Kasumi-1 (cell line): ENCODE measurements at regions not wholly inside any gene's neighbourhood (a gene's known extent, or its start where the extent isn't known, plus 50 kb on each side); places are given as distances from the start of the nearest gene placed in this dataset.

Experiments
- DNase-seq, 2 experiments: peaks; one replicate each; lab custom pipeline; 2025; lab: John Stamatoyannopoulos, UW

DNA sequence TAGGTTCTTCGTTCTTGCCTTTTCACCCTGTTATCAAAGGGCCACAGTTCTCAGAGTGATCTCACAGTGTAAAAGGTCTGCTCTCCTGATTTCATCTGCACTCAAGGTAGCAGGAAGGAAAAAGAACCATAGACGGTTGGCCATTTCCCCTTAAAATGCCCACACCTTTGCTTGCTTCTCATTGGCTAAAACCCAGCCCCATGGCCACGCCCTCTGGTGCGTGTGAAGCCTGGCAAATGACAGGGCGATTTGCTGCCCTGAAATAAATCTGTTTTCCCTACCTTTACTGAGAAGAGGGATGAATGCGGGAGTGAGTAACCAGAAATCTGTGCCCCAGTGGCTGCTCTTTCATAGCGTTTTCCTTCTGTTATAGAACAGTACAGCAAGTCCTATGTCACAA lies 269.3 kb downstream of the POU4F1 start:
- no peak for DNase-seq

DNA sequence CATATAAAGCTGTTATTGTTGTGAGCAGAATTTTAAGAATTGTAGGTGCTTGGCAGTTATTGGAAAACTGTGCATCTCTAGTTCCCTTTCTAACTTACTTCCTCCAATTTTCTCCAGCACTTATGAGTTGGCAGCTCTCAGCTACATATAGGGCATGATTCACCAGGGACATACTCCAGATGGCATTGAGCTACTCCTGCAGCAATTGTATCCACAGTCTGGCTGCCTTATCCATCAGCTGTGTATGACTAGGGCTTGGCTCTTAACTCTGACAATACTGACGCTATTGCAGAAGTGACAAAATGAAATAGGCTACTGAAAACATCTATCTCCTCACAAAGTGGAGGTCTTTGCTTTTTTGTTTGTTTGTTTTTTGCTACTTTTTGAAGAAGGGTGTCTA lies 276.7 kb downstream of the POU4F1 start:
- DNase-seq, result peak; percentile 13 to 38

DNA sequence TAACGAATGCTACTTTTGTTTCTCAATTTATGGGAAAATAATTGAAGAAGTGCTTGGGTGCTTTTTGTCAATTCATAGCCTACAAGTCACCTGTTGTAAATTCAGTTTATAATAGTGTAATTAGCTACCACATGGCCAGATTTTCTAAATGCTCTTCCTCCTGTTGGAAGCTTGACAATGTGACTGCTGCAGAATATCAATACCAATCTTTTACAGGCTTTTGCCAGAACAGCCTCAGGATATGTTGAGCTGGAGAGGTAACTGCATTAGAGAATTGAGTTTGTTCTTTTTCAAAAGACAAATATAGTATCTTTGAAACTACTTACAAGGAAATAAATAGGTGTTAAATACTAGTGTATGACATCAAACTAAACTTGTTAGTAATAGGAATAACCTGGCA lies 277.8 kb downstream of the POU4F1 start:
- DNase-seq, result no peak

DNA sequence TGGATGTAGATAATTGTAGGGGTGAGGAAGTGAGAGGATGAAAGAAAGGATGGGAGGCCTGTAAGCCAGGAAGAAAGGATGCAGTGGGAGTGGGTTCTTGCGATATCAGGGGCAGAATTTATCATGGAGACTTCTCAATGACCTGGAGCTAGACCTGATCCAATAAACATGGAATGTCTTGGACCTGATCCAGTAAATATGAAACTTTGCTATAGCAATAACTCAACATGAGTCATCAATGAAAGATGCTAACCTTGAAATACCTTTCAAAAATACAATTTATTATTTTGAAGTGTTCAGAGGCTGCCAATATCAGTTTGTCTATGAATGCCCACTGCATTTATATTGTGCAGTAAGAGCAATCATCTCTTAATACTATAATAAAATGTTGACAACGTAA lies 279.5 kb downstream of the POU4F1 start:
- no peak for DNase-seq

DNA sequence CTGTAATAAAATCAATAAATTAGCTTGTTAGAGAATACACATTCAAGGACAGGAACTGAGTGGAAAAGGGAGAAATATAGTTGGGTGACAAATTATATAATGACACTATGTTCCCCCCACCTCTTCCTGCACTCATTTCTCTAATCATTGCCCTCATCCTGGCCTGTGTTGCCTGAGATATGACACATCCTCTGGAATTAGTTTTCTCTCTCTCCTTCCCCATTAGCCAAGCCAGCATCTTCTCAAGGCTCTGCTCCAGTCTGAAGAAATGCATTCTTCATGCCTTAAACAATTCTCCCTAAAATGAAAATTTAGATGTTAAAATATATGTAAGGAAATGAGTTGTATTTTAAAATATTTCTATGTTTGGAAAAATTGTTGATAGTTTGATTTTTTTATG lies 280.3 kb downstream of the POU4F1 start:
- DNase-seq, result no peak

DNA sequence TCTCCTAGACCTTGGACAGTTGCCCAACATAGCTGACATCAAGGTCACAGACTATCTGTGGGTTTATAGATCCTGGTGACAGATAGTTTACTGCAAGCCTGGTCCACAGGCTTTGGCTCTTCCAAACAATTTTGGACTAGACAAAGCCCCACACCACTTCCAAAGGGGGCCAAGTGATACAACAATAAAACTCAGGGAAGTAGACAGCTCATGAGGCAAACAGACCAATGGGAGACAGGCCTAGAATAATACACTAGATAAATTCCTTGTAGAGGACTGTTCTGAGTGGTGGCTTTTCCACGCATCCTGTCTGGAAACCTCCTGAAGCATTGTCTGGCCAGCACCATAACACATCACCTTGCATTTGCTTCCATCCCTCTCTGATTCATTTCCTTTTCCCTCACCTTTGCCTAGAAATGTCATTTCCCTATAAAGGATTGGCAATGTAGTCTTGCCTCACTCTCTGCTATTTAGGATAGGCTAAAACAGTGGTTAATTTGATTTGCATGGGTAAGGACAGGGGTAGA lies 284.2 kb downstream of the POU4F1 start:
- DNase-seq, result no peak

DNA sequence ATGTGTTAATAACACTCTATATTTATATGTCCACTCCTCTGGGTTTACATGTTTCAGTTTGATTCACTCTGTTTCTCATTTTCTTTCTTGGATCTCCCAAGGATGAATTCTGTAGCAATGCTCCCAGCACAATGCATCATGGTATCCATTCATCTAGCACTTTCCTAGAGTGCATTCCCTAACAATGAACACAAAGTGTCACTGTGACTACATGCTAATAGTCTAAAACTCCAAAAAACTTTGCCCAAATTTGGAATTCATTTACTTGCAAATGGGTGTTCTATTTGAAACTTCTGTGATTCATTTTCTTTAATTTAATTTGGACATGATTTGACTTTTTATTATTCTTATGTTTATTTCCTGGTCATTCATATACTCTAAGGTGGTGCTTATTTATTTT lies 286.3 kb downstream of the POU4F1 start:
- peak; percentile 28 to 36 for DNase-seq

DNA sequence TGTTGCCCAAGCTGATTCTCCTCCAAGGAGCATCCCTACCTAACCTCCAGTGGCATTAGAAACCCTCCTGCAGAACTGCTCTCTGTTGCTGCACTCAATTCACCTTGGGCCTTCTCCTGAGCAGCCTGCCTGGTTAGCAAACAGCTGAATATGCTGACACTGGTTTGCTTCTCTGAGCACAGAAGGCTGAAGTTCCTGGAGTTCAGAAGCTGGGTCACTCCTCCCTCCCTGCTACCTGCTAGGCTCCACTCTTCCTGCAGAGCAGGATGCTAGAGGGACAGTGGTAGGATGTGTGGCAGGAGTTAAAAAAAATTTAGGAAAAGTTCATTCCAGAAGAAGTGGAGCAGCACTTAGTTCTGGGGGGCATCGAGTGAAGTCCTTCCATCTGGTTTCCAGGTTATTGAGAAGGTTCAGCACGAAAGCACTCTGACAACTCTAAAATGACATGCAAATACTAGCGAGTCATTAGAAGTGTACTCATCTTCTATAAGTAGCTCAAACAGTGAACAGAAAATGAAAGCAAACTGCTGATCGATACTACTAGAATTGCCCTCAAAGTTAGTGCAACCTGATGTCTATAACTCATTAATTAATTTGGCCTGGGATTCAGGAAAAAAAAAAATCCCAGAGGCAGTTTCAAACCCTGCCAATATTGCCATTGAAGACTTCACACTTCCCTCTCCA lies 293.7 kb downstream of the POU4F1 start:
- DNase-seq, result no peak

DNA sequence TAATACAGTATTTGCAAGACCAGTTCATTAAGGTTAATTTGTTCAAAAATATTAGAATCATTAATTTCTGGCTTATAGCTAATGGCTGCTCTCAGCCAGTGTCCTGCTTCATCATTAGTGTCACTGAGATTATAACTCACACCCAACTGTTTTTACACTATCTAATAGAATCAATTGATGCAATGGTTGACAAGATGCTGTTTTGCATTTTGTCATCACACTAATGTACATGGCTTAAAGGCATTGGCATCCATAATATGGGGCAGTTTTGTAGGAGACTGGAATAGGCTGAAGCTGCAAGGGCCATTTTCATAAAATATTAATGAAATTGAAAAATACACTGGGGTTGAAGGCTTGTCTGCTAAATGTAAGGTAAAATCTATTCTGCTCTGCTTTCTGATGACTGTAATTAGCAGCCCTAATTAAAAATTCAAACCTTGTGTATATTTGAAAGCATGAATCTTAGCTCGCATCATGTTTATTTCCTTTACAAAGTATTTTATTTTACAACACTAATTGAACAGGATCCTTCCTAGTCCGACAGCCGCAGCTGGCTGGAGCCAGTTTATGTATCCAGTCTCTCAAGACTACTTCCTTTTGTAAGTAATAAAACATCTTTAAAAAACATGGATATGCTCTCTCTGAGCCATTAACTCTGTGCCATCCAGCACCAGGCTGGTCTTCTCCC lies 296.7 kb downstream of the POU4F1 start:
- no peak for DNase-seq

DNA sequence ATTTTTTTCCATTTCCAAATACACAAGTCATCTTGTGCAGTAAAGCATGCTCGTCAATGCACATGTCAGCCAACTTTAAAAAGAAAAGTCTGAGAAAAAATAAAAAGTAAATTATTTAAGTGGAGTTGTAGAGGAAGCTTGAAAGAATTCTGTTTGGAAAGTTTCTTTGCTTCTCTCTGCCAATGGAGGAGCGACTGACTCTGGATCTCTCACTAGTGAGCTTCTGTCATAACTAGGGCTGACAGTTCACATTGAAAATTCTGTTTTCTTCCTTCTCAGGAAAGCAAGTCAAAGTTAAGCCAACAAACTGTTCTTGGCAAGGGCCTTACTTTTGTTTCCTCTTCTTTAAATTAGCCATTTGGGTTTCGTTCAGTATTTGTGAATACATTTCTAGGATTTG lies 298.2 kb downstream of the POU4F1 start:
- no peak for DNase-seq

DNA sequence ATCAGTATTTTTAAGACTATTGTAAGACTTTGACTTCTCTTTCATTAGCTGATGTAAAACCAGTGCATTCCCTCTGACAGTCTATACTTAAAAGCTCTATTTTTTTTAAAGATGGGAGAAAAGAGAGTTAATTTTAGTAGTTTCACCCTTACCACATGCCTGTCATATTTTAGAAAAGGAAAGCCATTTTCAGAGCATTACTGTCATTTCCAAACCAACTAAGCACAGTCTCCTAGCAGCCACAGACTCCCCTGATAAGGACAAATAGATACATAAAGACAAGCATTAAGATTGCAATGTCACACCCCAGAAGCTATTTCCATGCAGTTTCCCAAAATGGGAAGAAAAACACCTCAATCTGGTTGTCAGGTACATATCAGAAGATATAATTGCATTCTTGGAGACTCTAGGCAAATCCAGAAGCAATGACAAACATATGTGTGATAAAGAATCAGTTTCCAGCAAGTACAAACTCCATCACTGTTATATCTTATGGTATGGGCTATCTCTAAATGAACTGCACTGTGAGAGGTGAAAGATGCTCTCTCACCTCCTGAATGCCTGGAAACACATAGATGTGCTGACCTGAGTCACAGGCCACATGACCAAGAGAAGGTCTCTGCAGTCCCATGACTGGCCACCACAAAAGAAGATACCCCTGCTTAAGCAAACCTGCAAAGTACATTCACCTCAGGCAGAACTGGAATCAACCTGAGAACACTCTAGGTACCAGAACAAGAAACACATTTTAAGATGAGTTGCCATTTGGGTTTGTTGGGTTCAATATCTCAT lies 303.3 kb downstream of the POU4F1 start:
- DNase-seq, result no peak

DNA sequence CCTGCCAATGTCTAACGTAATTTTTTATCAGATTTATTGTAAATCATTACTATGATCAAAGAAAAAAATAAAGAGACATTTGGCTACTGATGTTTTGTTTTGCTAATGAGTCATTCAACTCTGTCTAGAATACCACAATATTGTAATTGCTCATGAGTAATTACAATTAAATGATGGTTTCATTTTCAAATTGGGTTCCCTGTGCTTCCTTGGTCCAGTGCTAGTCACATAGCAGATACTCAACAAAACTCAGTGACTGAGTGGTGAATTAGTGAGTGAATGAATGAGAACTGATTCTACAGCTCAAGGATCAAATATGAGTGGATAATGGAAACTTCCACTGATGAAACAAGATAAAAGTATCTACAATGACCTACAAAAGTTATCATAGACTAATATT lies 304.7 kb downstream of the POU4F1 start:
- DNase-seq, result no peak

DNA sequence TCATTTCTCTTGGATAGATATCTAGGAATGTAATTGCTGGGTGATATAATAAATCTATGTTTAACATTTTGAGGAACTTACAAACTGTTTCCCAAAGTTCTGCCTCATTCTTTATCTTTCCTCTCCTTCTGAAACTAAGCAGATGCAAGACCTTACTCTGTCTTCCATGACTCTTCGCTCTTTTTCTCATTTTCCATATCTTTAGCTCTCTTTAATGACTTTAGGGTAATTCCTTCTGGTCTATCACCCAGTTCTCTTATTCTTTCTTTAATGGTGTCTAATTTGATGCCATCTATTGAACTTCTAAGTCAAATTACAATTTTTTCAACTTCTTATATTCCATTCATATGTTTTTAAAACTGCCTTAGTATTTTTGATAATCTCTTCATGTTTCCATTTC lies 316.6 kb downstream of the POU4F1 start:
- no peak for DNase-seq

DNA sequence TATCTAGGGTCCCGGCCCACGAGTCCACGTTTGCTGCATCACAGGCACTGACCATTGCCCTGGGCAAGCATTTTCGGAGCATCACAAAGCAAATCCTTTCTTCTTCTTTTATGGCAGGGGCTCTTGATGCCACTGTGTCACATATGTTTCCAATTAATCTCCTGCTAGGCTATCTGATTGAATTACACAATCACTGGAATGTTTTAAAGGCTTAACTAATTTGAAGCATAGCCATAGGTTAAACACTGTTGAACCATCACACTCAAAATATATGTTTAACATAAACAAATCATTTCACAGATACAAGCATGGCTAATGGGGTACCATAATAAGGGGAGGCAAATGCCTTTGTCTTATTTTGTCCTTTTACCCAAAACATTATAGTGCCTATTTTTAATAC lies 338.3 kb downstream of the POU4F1 start:
- no peak for DNase-seq

DNA sequence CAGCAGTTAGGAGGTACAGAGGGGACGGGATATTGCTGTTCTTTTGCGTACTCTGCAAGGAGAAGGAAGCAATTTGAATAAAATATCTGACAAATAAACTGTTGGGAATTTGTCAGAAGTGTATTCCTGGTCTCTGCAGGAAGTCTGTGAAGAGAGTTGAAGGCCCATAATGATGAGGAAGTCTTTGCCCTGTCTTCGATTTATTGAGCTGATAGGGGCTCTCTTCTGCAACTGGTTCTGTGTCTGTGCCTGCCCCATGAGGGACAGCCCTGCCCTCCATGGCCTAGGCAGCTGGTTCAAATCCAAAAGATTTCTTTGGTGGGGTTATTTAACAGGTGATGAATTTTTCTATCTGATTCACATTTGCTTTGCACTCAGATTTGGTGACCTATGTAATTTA lies 339.7 kb upstream of the EDNRB start:
- no peak for DNase-seq

DNA sequence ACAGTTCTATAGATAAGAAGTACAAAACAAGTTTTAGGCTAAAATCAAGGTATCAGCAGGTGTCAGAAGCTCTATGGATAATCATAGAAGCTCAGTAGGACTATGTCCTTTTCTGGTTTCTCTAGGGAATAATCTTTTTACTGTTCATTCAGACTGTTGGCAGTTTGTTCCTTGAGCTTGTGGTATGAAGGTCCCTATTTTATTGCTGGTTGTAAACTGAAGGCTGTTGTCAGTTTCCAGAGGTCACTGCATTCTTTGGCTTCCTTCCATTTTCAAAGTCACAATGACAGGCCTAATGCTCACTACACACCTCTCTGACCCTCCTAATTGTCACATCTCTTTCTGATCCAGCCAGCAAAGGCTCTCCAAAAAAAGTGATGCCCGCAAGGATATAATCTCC lies 337.9 kb upstream of the EDNRB start:
- DNase-seq, result no peak

DNA sequence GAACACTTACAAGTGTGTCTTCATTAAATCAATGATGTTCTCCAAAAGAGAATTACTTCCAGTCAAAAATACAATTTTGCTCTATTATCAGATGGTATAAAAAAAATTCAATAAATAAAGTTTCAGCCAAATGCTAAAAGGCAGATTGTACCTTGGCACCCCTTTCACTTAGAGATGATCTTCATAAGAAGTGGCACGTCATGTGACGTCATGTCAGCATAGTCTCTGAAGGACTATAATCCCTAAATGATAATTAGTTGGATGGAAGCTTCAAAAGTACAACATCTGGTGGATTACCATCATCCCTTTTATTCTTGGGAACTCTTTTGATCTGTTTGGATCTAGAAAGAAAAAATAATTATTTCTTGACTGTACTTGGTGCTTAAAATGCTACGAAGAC lies 335.5 kb upstream of the EDNRB start:
- DNase-seq, result no peak

DNA sequence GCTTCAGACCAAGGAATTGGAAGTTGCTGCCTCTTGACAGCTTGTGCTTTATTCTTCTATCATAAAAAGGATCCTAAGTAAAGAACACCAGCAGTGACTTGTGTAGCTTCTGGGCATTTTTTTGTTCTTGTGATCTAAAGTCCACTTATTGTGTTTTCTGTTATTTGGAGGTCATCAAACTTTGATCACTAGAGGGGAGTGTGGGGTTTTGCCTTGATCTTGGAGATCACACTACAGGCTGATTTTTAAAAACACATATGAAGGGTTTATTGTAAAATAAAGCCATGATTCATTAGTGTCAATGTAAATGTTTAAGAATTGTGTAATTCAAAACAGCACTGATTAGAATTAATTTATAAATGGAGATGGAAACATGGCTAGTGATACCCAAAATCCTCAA lies 328.7 kb upstream of the EDNRB start:
- peak in 1 of 2 experiments; percentile 11 for DNase-seq

DNA sequence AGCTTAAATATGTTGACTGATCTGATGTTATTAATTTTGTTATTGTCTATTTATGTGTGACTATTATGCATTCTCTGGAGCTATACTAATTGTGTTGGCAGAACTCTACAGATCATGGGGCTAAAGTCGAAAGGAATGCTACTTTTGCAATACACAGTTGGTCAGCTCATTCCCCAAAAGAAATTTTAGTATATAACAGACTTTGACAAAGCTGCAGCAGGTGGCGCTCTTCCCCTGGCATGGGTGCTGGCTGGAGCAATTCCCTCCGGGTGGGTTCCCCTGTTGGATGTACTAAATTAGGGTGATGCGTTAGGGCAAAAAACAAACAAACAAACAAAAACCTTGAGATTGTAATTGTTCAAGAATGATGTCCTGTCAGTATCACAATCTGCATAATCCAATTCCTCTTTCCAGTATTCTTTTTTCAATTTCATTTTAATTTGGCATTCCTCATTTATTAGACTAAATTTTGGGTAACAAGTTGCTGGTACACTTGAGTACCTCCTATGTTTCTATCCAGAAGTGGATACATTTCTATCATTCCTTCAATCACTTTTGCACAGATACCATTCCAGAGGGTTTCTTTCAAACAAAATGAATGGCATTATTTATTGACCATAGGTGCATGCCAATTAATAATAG lies 322.8 kb upstream of the EDNRB start:
- peak; percentile 45 to 77 for DNase-seq

DNA sequence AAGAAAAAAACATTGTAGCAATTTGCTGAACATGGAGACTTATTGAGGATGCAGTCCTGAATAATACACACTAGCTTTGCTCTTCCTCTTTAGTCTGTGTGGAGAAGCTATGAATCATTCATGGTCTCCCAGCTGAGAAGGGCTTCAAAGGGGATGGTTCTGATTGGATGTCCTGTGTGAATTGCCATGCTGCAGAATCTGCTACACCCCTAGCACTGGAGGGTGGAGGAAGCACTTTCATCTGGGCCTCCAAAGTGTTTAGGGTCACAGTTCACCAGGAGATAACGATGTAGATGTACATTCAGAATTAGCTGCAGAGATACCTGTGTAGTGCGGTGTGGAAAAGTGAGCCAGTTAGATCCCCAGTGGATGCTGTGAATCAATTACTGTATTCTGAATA lies 321.1 kb upstream of the EDNRB start:
- peak; percentile 42 to 47 for DNase-seq

DNA sequence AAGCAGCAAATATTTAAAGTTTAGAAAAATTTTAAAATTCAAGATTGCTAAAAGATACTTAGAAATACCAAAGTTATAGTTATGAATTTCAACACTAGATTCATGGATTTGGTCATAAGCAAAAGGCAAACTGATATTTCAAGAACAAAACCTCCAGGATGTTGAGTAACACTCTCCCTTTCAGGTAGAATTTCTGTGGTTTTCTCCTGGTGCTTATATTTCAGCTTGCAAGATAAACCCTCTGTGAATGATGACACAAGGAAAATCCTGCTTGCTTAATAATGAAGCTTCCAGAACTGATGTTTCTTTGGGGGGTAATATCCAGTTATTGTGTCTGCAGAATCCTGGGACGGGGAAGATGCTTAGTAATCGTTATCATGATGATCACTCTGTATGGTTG lies 320.3 kb upstream of the EDNRB start:
- DNase-seq, result no peak

DNA sequence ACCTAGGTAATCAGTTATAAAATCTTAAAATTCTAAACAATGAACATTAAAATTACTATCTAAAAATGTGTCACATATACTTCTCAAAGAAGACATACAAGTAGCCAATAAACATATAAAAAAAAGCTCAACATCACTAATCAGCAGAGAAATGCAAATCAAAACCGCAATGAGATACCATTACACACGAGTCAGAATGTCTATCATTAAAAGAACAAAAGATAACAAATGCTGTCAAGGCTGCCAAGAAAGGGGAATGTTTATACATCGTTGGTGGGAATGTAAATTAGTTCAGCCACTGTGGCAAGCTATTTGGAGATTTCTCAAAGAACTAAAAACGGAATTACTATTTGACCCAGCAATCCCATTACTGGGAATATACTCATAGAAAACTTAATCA lies 310.3 kb upstream of the EDNRB start:
- DNase-seq, result no peak
